HG03196 (cell line): ENCODE measurements at regions not wholly inside any gene's neighbourhood (a gene's known extent, or its start where the extent isn't known, plus 50 kb on each side); places are given as distances from the start of the nearest gene placed in this dataset.

Experiments
- ATAC-seq: cut with Tn5 transposase; IDR thresholded peaks from one replicate; pipeline ENCODE4 v1.9.1; 2021; ENCODE audit not compliant: unreplicated experiment

DNA sequence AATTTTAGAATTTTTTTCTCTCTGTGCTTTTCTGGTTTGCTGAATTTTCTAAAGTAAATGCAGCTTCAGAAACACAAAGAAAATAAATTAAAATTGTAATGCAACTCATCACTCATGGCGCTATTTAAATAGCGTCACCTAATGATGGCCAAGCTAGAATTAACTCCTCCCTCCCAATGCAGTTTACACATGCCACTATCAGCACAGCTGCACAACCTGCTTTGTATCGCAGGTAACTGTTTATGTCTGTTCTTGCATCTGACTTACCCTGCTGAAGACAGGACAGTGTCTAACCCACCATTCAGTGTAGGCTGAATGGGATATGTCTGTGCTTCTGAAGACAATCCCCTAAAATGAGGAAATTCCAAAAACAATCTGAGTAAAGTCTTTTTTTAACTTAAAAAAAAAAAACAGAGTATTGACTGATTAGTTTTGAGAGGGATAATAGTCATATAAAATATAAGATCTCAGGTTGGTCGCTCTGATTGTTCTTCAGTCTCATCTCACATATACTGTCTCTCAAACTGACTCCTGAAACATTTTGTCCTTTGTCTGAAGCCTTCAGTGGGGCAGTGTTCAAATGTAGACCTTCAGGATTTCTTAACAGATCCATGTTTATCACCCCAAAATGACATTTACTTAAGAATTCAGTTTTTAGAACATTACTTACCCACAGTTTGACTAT is 271.4 kb downstream of the ZEB2 start:
- no peak for ATAC-seq

DNA sequence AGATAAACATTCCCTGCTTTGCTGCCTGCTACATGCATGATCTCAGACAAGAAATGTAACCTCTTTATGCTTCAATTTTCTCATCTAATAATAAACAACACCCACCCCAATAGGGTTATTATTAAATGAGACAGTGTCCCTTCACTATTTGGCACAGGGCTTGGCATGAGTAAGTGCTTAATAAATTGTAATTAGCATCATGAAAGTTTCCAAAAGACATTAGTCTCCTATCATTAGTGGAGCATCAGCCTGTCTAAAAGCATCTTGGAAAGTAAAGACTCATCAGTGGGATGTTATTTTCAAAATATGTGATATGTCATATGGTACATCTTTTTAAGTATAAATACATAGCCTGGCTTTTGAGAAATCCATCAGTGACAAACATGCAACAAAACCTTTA is 275.0 kb downstream of the ZEB2 start:
- ATAC-seq, result no peak

GRCh38 chr2:144242311-144242710 is 277.6 kb downstream of the ZEB2 start:
- ATAC-seq, result no peak

DNA sequence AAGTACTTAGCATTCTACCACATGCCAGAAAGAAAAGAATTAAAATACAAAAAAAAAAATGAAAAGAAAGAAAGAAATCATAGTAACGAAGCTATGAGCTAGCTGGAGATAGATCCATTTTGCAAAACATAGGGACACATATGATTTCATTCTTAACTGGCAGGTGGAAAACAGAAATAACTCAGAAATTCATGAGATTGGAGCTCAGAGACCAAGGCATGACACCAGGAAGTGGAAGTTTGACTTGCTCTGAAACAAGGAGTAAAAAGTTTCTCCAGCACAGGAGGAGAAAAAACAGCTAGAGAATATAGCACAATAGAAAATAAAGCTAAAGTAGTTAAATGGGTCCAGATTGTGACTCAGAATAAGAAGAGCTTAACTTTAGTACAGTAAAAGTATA is 278.1 kb downstream of the ZEB2 start:
- no peak for ATAC-seq

DNA sequence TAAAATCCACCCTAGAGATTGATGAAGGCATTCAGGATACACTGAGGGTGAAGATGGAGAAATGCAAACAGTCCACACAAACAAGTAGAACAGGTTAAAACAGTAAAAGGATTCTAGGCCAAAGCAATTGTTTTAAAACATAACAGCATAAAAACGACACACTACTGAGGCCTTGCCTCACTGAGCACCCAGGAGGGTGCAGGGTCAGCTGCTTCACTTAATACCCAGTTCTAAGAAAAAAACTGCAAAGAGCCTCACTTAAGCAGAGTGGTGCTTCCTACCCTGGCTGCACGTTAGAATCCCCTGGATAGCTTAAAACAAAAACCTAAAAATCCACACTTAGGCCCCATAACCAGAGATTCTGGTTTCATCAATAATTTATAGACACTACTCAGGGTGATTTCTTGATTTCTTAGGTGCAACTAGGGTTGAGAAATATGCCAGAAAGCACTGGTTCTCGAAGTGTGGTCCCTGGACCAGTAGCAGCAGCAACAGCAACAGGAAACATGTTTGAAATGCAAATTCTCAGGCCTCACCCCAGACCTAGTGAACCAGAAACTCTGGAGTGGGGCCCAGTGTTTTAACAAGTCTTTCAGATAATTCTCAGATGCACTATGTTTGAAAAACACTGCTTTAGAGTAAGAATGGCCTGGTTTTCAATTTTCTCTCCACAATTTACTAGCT is 279.1 kb downstream of the ZEB2 start:
- peak; percentile 90 for ATAC-seq

DNA sequence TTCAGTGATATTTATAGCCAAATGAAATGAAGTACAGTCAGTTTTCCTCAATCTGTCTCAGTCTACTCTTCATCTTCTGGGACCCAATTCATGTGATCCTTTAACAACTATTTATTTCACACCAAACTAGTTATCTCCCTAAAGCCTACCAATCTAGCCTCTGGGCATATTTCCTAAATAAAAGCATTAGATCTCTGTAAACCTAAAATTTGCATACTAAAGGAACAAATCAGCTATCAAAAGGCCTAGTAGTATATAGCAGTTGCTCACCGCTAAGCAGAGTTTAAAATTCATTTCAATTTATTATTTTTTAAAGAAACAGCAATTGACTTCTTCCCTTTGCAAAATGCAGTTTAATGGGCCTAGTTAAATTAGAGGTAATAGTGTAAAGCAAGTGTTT is 280.2 kb downstream of the ZEB2 start:
- ATAC-seq, result no peak

GRCh38 chr2:144239306-144239705 is 280.6 kb downstream of the ZEB2 start:
- no peak for ATAC-seq

DNA sequence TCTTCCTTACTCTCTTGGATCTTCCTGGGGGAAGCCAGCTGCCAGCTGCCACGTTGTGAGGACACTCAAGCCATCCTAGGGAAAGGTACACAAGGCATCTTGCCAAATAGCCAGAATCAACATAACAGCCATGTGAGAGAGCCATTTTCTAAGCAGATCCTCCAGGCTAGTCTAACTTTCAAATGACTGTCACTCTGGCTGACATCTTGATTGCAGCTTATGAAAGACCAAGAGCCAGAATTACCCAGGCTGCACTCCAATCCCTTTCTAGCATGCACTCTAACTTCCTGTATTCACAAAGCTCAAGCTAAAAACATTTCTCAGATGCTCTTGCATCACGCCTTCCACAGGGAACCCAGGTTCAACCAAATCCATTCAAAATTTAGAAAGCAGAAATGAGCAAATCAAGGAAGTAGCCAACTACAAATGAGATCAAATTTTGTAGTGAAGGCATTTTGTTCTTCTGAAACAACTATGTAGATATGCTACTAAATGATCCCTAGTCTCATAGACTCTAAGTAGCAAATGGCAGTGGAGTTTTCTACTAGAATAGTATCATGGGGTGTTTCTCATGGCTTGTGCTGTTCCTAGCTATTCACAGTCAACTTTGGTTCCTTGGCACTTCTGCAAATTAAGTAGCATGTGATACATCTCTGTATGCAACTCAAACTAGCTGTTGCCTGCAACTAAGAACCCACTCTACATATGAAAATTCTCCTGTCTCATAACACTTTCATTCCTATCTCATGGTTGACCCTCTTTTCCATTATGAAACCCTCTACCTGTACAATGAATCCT is 281.9 kb downstream of the ZEB2 start:
- ATAC-seq, result no peak

DNA sequence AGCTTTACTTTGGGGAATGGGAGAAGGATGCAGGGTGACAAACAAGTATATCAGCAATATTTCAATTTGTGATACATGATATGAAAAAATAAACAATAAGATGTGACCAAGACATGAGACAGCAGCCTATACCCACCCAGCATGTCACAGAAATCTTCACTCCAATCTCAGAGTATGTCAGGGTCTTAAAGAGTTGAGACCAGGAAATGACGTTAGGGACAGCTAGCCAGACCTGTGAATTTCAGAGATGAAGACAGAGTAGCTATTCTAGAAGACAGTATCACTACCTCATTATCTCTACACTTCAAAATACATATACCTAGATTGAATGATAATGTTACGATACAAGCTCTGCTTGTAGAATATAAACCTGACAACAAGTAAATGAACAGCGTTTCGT is 282.8 kb downstream of the ZEB2 start:
- no peak for ATAC-seq

- no peak for ATAC-seq
Measured at GRCh38 chr2:144235050-144235449, 284.9 kb downstream of the ZEB2 start.

DNA sequence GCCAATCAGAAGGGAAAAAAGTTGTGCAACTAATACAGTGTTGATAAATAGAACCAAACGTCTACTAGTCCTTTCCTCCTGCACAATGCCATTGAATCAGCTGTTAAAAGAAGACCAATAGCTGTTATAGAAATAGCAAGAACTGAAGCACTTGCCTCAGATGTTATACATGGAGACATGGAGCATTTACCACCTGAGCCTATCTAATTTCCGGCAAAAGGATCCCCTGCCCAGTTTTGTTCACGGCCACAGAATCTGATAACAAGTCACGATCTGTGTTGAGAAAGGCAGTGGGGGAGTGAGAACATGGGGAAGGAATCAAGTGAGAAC is 285.4 kb downstream of the ZEB2 start:
- no peak for ATAC-seq

- ATAC-seq, result no peak
Measured at GRCh38 chr2:144233733-144234541, 286.0 kb downstream of the ZEB2 start.

DNA sequence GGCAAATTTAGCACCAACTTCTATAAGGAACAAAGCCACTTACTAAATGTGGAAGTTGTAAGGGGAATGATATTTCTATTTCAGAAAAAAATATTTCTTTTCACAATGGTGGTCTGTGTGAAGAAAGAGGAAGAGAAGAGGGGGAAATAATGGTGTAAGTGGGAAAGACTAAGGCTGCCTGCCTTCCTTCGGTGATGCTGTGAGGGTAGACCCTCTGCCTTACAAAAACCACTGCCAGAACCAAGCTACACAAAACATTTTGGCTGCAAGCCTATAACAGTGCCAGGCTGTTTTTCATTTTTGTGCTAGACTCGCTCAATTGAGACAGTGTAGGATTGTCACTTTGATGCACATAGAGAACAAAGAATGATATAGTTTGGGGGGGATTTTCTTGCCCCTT is 286.6 kb downstream of the ZEB2 start:
- ATAC-seq, result no peak

DNA sequence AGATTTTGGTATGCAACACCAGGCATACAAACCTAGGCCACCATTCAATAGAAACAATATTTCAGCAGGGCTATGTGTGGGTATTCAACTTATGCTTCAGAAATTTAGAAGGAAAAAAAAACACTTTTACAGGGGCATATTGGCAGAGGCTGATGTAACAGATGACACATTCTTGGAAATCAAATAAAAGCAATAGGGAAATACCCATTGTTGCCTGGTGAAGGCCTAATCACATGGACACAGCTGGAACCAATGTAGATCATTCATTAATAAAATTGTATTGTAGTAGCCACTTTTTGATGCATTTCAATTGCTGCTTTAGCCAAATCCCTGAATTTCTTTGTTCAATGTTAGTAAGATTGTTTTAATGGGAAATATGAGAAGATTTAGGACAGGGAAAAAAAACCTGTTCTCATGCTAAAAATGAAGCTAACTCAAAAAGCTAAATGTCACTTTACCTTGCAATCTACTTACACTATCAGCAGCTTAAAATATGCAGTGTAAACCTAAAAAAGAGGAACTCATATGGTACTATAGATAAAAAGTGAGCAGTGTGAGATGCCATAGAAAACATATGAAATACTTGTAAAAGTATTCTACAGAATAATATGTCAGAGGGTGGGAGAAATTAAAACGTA is 289.4 kb downstream of the ZEB2 start:
- ATAC-seq, result no peak

DNA sequence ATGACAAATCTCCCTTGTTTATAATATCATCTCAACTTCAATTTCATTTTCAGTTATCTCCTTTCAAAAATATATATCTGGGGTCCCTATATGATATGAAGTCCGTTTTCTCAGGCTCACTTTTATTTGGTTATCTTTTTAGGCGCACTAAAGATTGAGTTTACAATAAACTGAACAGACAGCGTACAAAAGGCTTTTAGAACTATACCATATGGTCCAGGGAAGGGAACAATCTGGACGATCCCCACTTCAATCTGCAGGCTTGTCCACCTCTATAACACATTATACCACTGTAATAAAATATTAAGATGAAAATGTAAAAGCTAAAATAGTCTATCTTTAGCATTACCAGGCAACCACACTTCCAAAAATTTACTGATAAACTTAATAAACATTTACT is 289.9 kb downstream of the ZEB2 start:
- ATAC-seq, result no peak

DNA sequence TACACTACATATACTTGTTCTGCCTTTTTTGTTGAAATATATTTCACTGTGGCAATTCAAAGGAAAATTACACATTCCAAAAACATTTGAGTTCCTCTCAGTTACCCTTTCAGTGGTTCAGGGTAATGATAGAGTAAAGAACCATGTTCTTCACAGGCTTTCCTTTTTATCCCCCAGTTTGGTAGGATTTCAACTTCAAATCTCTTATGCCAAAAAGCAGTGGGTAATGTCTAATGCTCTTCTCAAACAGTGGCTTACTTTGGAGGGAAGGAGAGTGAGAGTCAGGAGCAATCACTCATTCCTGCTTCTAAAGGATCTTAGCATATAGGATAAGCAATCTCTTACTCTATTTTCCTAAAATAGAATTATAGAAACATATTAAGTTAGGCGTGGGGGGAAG is 290.6 kb downstream of the ZEB2 start:
- ATAC-seq, result no peak

DNA sequence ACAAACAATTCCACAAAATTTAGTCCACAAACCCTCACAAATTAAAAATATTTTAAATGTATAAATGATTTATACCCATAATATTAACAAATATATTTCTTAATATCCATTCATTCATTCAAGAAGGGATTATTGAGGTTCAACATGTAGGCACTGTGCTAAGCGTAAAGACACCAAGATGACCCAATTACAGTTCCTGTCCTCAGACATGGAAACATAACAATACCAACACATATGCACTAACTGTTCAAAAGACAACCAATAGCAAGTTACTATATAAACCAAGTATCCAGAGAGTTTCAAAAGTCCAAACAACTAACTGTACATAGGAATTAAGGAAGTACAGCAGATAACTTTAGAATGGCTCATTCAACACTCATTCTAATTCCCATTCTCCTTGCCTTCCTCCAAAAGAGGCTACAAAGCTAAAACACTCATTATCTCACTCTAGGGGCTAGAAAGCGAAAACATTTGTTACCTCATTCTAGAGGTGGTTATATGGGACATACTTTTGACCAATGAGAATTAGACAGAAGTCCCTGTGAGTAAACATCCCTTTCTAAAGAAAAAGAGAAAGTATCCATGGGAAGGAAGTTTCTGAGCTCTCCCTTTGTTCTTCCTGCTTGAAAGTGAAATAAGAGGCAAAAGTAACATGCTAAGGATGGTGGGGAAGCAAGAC is 292.4 kb downstream of the ZEB2 start:
- ATAC-seq, result no peak

- no peak for ATAC-seq
Measured at GRCh38 chr2:144225076-144225475, 294.8 kb downstream of the ZEB2 start.

DNA sequence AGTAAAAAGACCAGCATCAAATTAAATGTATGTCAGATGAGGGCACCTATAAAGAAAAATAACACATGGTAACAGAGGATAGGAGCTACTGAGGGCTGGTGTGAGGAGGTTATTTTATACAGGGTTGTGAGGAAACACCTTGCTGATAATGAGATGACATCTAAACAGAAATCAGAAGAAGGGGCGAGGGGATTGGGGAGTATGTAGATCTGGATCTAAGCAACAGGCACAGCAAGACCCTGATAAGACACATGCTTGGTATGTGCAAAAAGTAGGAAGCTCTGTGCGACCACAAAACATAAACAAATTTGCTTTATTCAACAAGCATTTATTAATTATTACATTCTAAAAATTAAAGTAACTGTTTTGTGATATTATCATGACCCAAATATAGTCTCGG is 295.4 kb downstream of the ZEB2 start:
- no peak for ATAC-seq

GRCh38 chr2:144219979-144220378 is 299.9 kb downstream of the ZEB2 start:
- ATAC-seq, result no peak
